HG03039 (cell line): ENCODE measurements at regions not wholly inside any gene's neighbourhood (a gene's known extent, or its start where the extent isn't known, plus 50 kb on each side); places are given as distances from the start of the nearest gene placed in this dataset.

Experiments
- ATAC-seq: cut with Tn5 transposase; IDR thresholded peaks from one replicate; pipeline ENCODE4 v1.9.1; 2021; ENCODE audit warnings: mild to moderate bottlenecking, moderate library complexity; ENCODE audit not compliant: unreplicated experiment

DNA sequence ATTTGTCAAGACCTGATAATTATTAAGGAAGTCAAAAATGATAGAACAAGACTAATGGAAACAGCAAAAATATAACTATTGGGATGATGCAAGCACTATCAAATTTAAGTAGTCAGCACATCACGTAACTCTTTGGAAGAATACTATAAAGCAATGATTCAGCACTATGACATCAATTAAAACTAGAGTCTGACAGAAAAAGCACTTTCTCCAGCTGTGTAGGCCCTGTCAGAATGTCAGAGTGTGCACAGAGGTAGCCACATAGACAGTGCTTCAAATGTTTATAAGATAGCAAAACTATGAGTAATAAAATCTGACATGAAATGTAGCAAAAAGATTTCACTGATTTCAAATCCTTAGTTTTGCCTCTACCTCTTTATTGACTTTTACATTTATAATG lies 1226.6 kb upstream of the ADGRL3 start:
- no peak for ATAC-seq

DNA sequence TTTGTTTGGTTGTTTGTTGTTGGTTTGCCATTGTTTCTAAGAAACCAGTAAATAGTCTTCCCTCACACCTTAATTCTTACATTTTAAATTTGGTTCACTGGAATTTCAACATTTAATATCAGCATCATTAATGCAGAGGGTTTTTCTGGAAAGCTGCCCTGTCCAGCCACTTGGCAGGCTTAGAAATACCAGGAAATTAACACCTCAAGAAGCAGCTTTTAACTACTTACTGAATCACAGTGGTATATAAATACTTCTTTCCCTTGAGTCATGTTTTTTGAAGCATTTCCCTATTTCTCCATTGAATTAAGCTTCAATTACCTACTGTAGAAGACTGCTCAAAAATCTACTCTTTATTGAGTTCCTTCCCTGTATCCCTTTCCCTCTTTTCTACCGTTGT lies 1221.1 kb upstream of the ADGRL3 start:
- no peak for ATAC-seq

DNA sequence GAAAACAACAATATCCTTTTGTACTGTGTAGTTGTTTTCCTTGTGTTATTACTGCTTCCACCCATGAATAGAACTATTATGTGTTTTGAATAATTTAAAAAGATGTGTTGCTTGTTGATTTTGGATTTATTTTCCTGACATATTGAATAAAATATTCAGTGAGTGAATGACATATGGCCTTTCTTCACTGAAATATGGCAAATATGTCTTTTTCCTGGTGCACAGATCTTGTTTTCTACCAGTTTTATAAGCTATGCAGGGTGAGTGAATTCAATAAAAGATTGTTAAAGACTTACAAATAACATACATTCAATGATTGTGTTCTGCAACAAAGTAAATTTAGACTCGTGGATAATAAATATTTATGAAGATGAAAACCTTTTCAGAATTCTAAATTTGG lies 1216.3 kb upstream of the ADGRL3 start:
- no peak for ATAC-seq

DNA sequence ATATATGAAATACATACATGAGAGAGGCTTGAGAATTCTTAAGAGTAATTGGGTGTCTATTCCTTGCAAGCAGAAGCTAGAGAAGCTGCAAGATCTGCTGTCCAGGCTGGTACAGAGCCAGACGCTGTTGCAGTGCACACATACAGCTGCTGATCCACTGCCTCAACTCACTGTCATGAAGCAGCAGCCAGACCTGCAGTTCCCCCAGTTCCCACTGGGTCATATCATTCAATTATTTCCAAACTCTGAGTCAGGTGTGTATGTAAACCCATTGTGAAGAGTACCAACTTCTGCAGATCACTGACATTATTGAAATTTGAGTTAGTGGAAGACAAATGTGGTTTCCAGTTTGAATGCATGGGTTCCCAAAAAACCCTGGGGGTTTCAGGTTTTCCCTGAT lies 1212.8 kb upstream of the ADGRL3 start:
- no peak for ATAC-seq

DNA sequence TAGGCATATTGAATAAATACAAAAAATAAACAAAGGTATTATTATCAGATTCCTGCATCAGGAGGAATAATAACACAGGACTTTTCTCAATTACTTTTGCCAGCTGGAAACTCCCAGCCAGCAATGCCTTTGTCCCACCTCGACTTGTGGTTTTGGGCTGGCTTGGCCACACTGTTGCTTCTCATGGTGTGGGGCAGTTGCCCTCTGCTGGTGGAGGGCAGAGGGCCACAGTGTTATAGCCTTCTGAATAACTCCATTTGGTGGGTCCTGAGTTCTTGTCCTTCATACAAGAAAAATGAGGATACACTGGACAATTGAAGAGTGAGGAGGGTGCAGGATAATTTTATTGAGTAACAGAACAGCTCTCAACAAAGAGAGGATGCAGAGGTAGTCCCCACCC lies 1206.0 kb upstream of the ADGRL3 start:
- ATAC-seq = no peak

DNA sequence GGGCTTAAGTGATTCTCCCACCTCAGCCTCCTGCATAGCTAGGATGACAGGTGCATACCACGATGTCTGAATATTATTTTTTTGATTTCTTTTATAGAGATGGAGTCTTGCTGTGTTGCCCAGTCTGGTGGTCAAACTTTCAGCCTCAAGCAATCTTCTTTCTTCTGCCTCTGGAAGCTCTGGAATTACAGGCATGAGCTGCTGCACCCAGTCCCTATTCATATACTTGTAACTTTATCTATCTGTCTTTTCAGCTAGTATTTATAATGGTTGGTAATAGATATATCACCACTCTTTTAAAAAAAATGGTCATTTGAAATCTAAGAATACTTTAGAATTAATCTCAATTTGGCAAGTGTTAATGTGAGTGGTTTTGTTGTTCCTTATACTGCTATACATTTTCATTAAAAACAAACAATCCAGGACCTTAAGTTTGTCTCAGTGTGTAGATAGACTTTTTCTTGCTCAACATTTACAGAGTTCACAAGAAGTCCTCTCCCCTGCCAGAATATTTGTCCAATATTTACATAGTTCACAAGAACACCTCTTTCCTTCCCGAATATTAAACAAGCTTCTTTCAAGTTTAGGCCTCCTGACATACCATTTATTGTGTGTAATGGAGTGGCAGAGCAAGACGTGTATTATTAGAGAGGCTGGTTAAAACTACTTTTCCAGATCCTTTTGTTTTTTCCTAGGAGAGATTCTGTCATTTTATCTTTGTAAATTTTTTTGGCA lies 1197.4 kb upstream of the ADGRL3 start:
- no peak for ATAC-seq

DNA sequence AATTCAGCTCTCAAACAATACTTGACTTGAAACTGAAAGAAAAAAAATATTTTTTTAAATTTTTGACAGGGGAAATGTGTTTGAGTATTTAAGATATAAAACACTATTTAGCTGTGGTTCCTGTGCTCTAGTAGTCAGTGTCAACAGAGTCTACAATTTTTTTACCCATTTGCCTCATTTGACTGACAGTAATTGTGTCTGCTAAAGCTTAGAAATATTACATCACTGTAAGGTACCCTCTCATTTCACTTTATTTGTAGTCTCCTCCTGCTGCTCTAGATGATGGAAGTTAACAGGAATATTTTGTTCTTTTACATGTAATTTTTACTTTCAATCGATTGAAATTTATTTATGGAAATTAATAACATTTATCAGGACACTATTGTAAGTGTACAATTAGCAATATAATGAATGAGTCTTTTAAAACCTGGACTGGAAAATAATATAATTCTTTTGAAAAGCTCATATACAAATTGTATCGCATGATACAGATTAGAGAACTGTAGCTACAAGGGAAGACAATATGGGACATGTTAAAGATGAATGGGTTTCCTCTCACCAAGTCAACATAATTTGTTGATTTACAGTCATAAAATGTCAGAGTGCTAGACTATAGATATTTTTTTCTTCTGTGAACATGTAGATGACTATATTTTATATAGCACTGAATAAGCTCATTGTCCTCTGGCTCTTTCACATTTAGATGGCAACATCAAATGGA lies 1186.5 kb upstream of the ADGRL3 start:
- no peak for ATAC-seq

DNA sequence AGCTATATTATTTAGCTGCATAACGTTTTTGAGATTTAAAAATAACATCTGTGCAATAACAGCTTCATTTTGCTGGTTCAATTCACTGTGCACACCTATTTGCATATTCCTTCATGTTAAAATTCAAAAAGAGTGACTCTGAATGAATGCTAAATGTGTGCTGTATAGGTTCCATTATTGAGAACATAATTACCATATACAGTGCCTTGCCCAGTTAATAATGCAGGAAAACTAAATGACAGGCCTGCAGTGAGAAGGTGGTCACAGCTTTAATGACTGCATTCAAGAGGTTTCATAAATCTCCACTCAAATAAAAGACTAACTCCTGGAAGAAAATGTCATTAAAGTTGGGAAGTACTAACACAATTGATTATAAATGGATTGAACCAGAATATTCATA lies 1183.2 kb upstream of the ADGRL3 start:
- no peak for ATAC-seq

DNA sequence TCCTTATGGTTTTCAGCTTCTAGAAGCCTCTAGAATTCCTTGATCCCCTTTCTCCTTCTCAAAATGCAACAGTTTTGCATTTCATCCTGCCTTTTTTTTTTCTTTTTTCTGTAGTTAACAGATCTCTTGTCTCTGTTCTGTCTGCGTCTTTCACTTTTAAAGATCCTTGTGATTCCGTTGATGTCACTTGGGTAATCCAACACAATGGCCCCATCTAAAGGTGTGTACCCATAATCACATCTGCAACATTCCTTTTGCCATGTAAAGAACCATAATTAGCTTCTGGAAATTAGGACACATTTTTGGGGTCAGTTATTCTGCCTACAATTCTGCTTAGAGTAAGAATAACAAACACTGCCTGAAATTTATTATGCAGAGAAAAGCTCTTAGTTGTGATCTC lies 1180.9 kb upstream of the ADGRL3 start:
- ATAC-seq = no peak

DNA sequence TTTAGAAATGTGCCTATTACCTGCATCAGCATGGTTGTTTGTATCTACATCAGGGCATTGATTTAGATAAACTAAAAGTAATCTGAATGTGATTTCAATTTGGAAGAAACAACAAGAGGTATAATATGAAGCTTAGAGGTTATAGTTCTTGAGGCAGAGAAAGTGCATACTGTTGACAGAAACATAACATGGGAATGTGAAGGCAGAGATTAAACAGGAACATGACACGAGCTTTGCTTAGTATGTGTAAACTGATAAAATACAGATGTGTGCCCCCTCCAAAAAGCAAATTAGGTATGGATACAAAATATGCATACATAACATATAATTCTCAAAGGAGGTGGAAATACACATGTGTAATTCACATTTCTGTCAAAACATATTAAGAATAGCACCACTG lies 1180.2 kb upstream of the ADGRL3 start:
- no peak for ATAC-seq

DNA sequence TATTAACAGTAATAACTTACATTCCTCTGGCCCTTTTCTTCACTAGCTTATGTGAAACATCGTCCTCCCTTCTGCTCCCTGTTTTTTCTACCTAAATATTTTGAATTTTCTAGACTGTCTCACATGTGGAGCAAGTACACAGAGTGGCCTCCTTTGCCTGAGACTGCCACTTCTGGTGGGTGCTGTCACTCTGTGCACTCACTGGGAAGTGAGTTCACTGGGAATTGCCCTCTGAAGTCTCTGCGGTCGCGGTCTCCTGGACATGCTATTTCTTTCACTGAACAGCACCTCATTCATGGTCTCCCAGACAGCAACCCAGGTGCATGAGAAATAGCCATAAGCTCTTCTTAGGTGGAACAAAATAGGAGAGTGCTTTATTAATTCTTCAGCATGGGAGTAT lies 1179.7 kb upstream of the ADGRL3 start:
- no peak for ATAC-seq

DNA sequence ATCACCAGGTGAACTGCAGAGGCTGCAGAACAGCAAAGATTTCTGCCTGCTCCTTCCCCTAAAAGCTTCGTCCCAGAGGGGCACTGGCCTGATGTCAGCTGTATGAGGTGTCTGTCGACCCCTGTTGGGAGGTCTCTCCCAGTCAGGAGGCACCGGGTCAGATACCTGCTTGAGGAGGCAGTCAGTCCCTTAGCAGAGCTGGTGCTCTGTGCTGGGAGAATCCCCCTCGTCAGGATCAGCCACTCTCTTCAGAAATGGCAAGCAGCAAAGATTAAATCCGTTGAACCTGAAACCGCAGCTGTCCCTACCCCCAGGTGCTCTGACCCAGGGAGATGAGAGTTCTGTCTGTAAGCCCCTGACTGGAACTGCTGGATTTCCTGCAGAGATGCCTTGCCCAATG lies 1166.3 kb upstream of the ADGRL3 start:
- no peak for ATAC-seq

DNA sequence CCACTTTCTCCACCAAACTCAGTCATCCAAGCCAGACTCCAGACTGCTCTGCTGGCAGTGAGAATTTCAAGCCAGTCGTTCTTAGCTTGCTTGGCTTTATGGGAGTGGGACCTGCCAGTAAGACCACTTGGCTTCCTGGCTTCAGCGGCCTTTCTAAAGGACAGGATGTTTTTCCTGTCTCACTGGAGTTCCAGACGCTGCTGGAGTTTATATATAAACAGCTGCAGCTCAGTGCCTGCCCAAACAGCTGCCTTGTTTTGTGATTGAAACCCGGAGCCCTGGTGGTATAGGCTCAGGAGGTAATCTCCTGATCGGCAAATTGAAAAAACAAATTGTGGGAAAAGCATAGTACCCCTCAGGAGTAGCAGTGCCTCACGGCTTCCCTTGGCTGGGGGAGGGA lies 1165.8 kb upstream of the ADGRL3 start:
- ATAC-seq = no peak

DNA sequence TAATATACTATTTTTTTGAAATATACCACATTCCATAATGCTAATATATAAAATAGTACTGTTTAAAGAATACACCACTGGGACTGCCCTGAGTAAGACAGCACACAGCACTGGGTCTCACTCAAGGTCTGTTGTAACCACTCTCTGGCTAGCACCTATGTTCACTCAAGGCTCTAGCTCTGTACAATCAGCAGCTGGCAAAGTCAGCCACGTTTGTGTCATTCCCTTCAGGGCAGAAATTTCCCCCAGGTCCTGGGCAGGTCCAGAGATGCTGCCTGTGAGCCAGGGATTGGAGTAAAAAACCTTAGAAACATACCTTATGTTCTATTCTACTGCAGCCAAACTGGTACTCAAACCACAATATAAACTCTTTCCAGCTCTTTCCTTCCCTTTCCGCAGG lies 1160.2 kb upstream of the ADGRL3 start:
- no peak for ATAC-seq

DNA sequence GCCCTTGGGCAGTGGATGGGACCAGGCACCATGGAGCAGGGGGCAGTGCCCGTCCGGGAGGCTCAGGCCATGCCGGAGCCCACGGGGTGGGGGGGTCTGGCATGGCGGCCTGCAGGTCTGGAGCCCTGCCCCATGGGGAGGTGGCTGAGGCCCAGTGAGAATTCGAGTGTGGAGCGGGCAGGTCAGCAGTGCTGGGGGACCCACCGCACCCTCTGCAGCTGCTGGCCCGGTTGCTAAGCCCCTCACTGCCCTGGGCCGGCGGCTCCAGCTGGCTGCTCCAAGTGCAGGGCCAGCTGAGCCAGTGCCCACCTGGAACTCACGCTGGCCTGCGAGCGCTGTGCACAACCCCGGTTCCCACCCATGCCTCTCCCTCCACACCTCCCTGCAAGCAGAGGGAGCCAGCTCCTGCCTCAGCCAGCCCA lies 1157.9 kb upstream of the ADGRL3 start:
- no peak for ATAC-seq

DNA sequence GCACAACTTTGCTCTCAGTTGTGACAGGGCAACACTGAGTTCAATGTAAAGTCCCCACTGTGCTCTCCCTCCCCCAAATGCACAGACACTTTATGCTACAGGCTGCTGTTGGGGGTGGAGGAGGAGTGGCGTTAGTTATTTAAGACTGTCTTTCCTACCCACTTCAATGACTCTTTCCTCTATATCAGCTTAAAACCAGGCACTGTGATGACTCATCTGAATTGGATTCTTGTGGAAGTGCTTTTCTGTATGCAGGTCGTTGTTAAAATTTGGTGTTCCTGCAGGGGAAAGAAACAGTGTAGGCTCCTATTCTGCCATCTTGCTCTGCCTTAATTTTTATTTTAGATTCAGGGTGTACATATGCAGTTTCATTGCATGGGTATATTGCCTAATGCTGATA lies 1157.2 kb upstream of the ADGRL3 start:
- no peak for ATAC-seq

DNA sequence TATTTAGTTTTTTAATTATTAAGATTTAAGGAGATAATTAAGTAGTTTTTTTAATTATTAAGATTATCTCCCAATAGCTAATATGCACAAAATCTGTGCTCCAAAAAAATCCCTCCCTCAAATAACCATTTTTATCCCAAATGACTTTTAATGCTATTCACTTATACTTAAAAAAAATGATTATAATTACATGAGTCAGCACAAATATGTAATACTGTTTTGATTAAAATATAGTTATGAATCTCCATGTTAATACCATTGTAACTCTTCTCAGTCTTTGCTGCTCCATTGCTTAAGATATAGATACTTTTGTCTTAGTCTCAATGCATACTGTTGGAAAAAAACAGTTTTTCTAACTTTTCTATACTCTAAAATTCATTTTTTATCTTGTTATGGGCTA lies 1121.1 kb upstream of the ADGRL3 start:
- no peak for ATAC-seq

DNA sequence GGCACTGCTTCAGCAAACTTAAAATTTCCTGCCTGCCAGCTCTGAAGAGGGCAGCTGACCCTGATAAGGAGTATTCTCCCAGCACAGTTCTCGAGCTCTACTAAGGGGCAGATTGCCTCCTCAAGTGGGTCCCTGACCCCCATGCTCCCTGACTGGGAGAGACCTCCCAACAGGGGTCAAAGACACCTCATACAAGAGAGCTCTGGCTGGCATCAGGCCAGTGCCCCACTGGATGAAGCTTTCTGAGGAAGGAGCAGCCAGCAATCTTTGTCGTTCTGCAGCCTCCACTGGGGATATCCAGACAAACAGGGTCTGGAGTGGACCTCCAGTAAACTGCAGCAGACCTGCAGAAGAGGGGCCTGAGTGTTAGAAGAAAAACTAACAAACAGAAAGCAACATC lies 1118.3 kb upstream of the ADGRL3 start:
- ATAC-seq = no peak

DNA sequence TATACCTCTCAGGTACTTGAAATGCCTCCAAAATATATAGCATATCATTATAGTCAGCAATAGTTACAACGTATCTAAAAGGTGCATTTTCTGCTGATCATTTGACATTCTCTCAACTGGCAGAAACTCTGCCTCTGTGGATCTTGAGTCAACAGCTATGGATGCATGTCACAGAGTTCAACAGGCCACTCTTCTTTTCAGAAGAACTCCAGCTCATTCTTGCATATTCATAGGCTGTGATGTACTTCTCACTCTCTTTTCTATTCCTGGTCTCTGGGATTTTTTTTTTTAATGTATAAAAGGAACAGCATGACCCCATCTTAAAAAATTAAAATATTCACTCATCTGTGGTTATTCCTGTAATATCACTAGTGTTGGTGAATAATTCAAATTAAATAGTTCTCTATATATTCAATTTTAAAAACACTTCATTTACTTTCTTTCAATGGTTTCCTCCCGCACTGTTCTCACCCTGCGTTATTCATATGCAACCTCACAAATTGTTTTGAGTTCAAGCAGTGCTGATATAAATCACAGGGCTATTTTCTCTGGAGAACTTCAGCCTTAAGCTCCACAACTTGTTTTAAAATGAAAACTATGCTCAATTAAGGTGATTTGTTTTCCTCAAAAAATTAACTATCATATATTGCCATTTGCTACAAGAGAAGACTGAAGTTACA lies 1111.2 kb upstream of the ADGRL3 start:
- ATAC-seq = no peak

DNA sequence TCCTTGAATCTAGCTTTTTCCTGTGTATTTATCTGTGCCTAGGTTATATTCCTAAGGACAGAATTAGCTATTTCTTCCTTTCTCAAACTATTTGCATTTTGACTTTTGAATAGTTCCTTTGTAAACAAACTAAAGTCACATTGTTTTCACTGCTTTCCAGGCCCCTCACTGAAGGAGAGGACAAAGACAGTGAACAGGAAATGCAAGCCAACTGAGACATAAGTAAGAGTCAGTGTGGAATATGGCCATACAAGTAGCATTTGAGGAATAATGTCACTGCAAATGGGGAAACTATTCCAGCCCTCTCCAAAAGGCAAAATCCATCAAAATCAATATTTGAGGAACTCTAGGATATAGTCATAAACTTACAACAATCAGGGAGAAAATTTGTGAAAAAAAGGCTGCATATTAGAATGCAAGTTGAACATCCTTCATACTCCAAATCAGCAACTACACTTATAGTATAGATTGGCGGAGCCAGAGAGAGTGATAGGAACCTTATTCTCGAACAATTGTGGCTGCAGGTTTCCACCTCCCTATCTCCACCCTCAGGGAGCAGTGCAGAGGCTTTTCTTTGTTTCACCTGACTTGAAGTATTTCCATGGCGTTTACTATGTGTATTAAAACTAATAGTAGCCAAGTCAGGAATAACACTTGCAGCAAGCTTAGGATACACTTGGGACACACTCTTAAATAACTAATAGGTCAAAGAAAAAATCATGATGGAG lies 1110.4 kb upstream of the ADGRL3 start:
- ATAC-seq = no peak

DNA sequence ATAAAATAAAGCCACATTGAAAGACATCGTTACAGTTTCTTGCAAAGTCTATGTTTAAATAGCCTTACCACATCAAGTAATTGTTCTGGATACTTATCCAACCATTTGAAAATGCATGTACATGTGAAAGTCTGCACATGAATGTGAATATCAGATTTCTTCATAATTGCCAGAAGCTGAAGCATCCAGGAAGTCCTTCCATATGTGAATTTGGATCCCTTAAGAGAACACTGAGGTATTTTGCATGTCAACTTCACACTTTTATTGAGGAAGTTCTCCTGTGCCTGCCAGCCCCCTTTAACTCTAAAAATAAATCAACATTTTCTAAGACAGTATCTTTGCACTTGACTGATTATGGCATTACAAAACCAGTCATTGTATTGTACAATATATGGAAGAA lies 1103.5 kb upstream of the ADGRL3 start:
- no peak for ATAC-seq

DNA sequence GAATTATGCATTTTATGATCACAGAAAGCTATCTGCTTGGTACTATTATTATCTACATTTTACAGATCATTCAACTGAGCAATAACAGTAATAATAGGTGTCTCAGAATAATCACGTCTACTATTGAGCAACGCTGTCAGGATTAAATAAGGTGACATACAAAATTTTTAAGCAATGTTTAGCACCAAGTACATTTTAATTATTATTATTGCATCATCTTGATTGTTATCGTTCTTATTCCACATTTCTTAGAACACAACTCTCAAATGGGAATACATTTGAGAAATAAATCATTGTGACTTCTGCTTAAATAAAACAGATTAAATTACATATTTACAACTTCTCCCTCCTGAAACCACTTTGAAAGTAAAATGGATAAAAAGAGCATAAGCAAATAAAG lies 1083.5 kb upstream of the ADGRL3 start:
- ATAC-seq = no peak
